ENCODE measurements at regions not wholly inside any gene's neighbourhood (a gene's known extent, or its start where the extent isn't known, plus 50 kb on each side); places are given as distances from the start of the nearest gene placed in this dataset.

DNA sequence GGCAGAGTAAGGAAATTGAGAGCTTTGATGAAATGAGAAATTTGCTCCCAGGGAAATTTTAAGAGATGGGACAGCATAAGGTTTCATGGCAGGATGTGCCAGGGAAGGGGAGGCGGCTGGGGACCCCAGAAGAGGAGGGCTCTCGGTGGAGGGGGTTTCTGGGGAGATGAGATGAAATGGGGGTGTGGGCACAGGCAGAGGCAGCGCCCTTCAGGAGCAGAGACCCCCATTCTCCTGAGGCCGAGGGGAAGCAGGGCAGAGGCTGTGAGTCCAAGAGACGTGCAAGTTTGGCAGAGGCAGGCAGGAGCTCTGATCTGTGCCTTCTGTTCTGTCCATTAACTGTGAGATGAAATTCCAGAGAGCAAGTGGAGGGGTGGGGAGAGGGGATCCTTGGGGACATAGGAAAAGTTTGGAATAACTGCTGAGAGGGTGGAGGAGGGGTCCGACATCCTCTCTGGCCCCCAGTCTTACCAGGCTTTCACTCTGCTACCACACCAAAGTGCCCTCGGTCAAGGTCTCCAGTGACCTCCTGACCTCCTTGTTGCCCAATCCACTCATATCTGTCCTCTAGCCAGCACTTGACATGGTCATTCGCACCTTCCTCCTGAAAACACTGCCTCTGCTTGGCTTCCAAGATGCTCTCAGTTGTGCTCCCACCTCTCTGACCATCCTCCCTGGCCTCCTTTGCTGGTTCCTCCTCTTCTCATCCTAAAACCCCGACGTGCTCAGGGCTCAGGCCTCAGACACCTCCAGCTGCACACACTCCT is 108.1 kb upstream of the MVB12B start:
- no peak overlapping the region for H3K4me3 ChIP-seq (ENCODE audit: control insufficient read depth in 2 of 3, extremely low read depth in 1 of 3, insufficient read depth in 2 of 3, low read depth in 1 of 3, low read length in 3 of 3)
- FAIRE-seq: no peak
- no peak overlapping the region for H3K9ac ChIP-seq (ENCODE audit: control insufficient read depth, extremely low read depth, insufficient read depth, low read length)
- no peaks in the 10 kb centered on the region for H3K4me1 ChIP-seq (ENCODE audit: control insufficient read depth, extremely low read depth, insufficient read depth, low read length)
- H3K4me2 ChIP-seq (ENCODE audit: control insufficient read depth, extremely low read depth, insufficient read depth, low read depth, low read length): no peak overlapping the region
- no peaks in the 10 kb centered on the region for H3K9me1 ChIP-seq (ENCODE audit: control insufficient read depth, extremely low read depth, insufficient read depth, low read length)
- no peak for DNase-seq (ENCODE audit: low read depth, low spot score)
- H3K27ac ChIP-seq (ENCODE audit: control insufficient read depth, insufficient read depth, low read length): no peak overlapping the region
- TF ChIP-seq EZH2 (IDR thresholded peaks at IDR 0.05; ENCODE audit: low read length): no peak
- TF ChIP-seq, protein P1, sequence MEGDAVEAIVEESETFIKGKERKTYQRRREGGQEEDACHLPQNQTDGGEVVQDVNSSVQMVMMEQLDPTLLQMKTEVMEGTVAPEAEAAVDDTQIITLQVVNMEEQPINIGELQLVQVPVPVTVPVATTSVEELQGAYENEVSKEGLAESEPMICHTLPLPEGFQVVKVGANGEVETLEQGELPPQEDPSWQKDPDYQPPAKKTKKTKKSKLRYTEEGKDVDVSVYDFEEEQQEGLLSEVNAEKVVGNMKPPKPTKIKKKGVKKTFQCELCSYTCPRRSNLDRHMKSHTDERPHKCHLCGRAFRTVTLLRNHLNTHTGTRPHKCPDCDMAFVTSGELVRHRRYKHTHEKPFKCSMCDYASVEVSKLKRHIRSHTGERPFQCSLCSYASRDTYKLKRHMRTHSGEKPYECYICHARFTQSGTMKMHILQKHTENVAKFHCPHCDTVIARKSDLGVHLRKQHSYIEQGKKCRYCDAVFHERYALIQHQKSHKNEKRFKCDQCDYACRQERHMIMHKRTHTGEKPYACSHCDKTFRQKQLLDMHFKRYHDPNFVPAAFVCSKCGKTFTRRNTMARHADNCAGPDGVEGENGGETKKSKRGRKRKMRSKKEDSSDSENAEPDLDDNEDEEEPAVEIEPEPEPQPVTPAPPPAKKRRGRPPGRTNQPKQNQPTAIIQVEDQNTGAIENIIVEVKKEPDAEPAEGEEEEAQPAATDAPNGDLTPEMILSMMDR (optimal IDR thresholded peaks at IDR 0.05 in 1 of 3, IDR thresholded peaks at IDR 0.05 in 1 of 3, conservative IDR thresholded peaks at IDR 0.05 in 1 of 3; ENCODE audit: extremely low read depth in 1 of 3, insufficient read depth in 2 of 3, low read length in 3 of 3): no peak
- peaks cover 40% of the 10 kb centered on the region for H3K27me3 ChIP-seq (ENCODE audit: control insufficient read depth, extremely low read depth, insufficient read depth, low read length)
- H3K79me2 ChIP-seq (ENCODE audit: control insufficient read depth, insufficient read depth, low read length): no peaks in the 10 kb centered on the region
- no peaks in the 10 kb centered on the region for H3K36me3 ChIP-seq (ENCODE audit: control insufficient read depth in 2 of 2, extremely low read depth in 1 of 2, insufficient read depth in 2 of 2, low read length in 2 of 2)
- no peaks in the 10 kb centered on the region for H4K20me1 ChIP-seq (ENCODE audit: control insufficient read depth, extremely low read depth, insufficient read depth, low read length)
- no peak overlapping the region for H2AFZ ChIP-seq (ENCODE audit: control insufficient read depth, low read length)
- peaks cover 2% of the 10 kb centered on the region for H3K9me3 ChIP-seq (ENCODE audit: control insufficient read depth, low read depth, low read length)
- dilution Hi-C loops (cut with MboI; ENCODE audit: extremely low pct_ligation_motif_present, low sequenced_read_pairs): no loop called here

DNA sequence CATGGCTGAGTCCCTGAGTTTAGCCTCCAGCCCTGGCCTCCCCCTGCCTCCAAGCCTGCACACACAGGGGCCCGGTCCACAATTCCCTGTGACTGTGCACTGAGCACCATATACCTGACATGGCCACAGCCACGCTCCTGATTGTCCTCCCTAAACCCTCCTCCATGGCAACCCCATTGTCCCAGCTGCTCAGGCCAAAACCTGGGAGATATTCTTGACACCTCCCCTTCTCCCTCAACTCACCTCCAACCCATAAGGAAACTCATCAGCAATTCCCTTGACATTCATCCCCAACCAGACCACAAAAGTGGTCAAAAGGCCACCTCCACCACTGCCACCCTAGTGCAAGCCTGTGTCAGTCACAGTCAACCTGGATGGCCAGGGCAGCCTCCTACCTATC is 107.5 kb upstream of the MVB12B start:
- H3K9me3 ChIP-seq (ENCODE audit: control insufficient read depth, low read depth, low read length): no peaks in the 10 kb centered on the region
- H3K4me1 ChIP-seq (ENCODE audit: control insufficient read depth, extremely low read depth, insufficient read depth, low read length): no peaks in the 10 kb centered on the region
- H3K9me1 ChIP-seq (ENCODE audit: control insufficient read depth, extremely low read depth, insufficient read depth, low read length): no peaks in the 10 kb centered on the region
- no peak for TF ChIP-seq EZH2 (IDR thresholded peaks at IDR 0.05; ENCODE audit: low read length)
- TF ChIP-seq, protein P1 (optimal IDR thresholded peaks at IDR 0.05 in 1 of 3, IDR thresholded peaks at IDR 0.05 in 1 of 3, conservative IDR thresholded peaks at IDR 0.05 in 1 of 3; ENCODE audit: extremely low read depth in 1 of 3, insufficient read depth in 2 of 3, low read length in 3 of 3): no peak
- no peak overlapping the region for H3K4me2 ChIP-seq (ENCODE audit: control insufficient read depth, extremely low read depth, insufficient read depth, low read depth, low read length)
- no peaks in the 10 kb centered on the region for H4K20me1 ChIP-seq (ENCODE audit: control insufficient read depth, extremely low read depth, insufficient read depth, low read length)
- dilution Hi-C loops (cut with MboI; ENCODE audit: extremely low pct_ligation_motif_present, low sequenced_read_pairs): no loop called here
- no peak for DNase-seq (ENCODE audit: low read depth, low spot score)
- no peaks in the 10 kb centered on the region for H3K79me2 ChIP-seq (ENCODE audit: control insufficient read depth, insufficient read depth, low read length)
- peaks cover 43% of the 10 kb centered on the region for H3K27me3 ChIP-seq (ENCODE audit: control insufficient read depth, extremely low read depth, insufficient read depth, low read length)
- no peak overlapping the region for H3K27ac ChIP-seq (ENCODE audit: control insufficient read depth, insufficient read depth, low read length)
- no peak for FAIRE-seq
- no peak overlapping the region for H3K9ac ChIP-seq (ENCODE audit: control insufficient read depth, extremely low read depth, insufficient read depth, low read length)
- H3K4me3 ChIP-seq (ENCODE audit: control insufficient read depth in 2 of 3, extremely low read depth in 1 of 3, insufficient read depth in 2 of 3, low read depth in 1 of 3, low read length in 3 of 3): no peak overlapping the region
- no peak overlapping the region for H2AFZ ChIP-seq (ENCODE audit: control insufficient read depth, low read length)
- H3K36me3 ChIP-seq (ENCODE audit: control insufficient read depth in 2 of 2, extremely low read depth in 1 of 2, insufficient read depth in 2 of 2, low read length in 2 of 2): no peaks in the 10 kb centered on the region
